NT2/D1 (cell line): ENCODE measurements at regions not wholly inside any gene's neighbourhood (a gene's known extent, or its start where the extent isn't known, plus 50 kb on each side); places are given as distances from the start of the nearest gene placed in this dataset.

Experiments
- SUZ12 ChIP-seq: IDR thresholded peaks from 2 replicates; pipeline ENCODE4 v1.6.1; 2011; ENCODE audit not compliant: insufficient read length, insufficient read depth; ENCODE audit errors: extremely low read depth
- YY1 ChIP-seq: IDR thresholded peaks from 2 replicates; pipeline ENCODE4 v1.6.1; 2011; ENCODE audit not compliant: insufficient read length, insufficient read depth
- ZNF274 ChIP-seq: IDR thresholded peaks from 2 replicates; pipeline ENCODE4 v1.6.1; 2011; ENCODE audit warnings: mild to moderate bottlenecking, low read depth, low read length

- TF ChIP-seq SUZ12 (no peak), YY1 (no peak), ZNF274 (no peak)
Measured at GRCh38 chr10:94240901-94241300, 121.8 kb downstream of the NOC3L start.
